Left colon (tissue), 2 donors: ENCODE measurements at regions not wholly inside any gene's neighbourhood (a gene's known extent, or its start where the extent isn't known, plus 50 kb on each side); places are given as distances from the start of the nearest gene placed in this dataset.
"Not testable (repeated sequence)": the region's sequence is repeated elsewhere in the genome, so short reads cannot be mapped to it uniquely, and the experiment has no call there.

Experiments used
- ATAC-seq: fragments of 200-7000 bp; cut with Tn5 transposase; one replicate; pipeline ENCODE4 v1.9.1; 2020; ENCODE audit warnings: mild to moderate bottlenecking, moderate library complexity
- DNase-seq, 2 donors: peaks; one replicate each; pipeline ENCODE4 v3.0.0-alpha.2; 2020
- intact Hi-C, 2 donors: fragments of 100-400 bp; cut with DNase I in 1 of 2; cut with micrococcal nuclease in 1 of 2; formaldehyde crosslinking; loops; one replicate each; pipeline versions ENCODE4 v1.11.2 to v1.14.0; 2022; cut with DNase I, micrococcal nuclease
- donor health status: DM: no; HTN: no; CAD: no.
- donor health status: DM: yes; HTN: yes; CAD: no.

DNA sequence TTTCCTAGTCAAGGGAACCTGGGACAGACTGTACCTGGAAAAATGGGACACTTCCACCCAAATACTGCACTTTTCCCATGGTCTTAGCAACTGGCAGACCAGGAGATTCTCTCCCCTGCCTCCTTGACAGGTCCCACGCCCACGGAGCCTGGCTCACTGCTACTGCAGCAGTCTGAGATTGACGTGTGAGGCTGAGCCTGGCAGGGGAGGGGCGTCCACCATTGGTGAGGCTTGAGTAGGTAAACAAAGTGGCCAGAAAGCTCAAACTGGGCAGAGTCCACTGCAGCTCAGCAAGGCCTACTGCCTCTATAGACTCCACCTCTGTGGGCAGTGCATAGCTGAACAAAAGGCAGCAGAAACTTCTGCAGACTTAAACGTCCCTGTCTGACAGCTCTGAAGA is 301.4 kb downstream of the SLITRK2 start:
- DNase-seq, ATAC-seq, intact Hi-C loops: not testable (repeated sequence)

DNA sequence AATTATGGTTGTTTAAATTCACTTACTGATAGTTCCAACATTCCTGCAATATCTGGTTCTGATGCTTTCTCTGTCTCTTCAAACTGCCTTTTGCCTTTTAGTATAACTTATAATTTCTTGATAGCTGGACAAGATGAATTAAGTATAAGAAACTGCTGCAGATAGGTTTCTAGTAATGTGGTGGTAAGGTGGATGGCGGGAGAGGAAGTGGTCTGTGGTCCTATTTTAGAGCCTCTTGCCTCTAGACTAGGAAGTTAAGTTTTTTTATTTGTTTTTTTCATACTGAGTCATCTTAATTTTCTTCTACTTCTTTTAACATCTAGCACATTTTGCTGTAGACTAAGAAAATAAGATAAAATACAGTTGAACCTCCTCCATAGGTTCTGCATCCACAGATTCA is 310.0 kb downstream of the SLITRK2 start:
- intact Hi-C loops = no loop called here
- ATAC-seq (no peak), DNase-seq (no peak)

DNA sequence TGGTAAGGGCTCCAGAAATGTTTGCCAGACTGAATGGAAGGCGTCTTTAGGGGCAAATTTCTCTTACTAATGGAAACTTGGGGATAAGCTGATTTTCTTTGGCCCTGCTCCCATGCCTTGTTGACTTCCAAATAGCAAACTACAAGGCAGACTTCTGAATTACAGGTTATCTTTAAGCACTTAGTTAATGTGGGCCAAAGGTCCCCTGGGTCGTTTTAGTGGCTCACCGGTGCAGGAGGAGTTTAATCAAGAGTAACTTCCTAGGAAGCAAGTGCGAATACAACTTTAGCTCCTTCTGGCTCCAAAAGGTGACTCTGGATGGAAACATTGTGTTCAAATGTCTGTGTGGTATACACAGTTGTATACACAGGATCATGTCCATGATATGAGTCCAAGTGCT is 323.6 kb downstream of the SLITRK2 start:
- intact Hi-C loops = no loop called here
- ATAC-seq (no peak), DNase-seq (no peak)

DNA sequence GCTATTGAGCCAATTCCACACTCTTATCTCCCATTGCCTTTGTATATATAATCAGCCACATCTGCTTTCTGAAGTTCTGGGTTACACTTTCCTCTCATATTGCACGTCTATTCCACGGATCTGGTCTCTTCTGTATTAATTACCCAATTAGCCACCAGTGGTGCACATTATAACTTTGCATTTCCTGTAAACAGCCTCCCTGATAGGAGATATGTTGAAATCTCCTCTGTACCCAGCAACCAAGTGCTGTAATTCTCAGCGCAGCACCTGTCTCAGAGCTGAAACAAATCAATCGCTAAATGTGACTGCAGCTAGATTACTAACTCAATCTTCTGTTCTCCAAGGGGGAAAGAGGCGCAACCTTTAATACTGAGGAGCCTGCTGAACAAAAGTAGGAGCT is 326.4 kb downstream of the SLITRK2 start:
- DNase-seq (no peak), ATAC-seq (no peak)
- intact Hi-C loops = no loop called here

DNA sequence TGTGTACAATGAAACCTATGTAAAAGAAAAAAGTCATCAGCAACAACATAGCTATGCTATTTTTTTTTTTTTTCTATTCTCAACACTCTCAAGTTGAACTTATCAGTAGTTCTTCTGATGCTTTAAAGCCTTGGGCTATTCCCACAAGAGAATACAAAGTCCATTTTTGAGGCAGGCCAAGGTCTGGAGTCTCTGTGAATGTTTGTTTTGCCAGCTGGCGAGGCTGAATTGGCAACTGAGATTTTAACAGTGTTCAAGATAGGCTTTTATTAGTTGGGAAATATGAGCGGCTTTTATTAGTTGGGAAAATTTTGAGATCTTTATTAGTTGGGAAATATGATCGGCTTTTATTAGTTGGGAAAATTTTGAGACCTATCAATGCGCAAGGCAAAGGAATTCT is 336.6 kb downstream of the SLITRK2 start:
- intact Hi-C loops = no loop called here
- ATAC-seq (peak; percentile 77), DNase-seq (no peak)

DNA sequence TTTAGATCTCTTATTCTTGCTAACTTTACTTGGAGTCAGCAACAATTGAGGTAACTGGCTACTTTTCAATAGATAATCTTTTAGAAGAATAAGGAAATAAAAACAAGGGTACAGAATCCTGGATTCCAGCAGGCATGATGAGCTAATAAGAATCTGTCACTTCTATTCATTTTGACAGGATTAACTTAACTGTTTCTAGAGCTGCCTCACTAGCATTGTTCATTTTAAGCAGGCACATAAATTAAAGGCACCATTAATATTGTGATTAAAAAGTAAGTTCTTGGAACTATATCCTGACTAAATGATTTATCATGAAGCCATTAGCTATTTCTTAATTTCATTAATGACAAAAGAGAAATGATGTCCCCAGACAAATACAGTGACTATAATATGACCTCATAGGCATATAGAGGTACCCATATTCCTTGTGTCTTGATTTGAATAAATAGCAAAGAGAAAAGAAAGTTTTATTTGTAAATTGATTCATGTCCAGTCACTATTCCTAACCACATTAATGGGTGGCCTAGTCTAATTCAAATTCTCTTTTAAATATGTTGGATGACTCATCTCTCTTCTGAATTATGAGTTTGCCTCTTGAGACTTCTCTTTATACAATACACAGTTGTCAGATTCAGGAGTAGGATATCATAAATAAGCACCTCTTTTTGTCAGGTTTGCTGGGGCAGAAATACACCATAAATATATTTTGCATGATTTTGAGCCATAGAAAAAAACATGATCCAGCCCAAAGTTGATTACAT is 343.0 kb downstream of the SLITRK2 start:
- DNase-seq (no peak), ATAC-seq (no peak)
- intact Hi-C loops = no loop called here

DNA sequence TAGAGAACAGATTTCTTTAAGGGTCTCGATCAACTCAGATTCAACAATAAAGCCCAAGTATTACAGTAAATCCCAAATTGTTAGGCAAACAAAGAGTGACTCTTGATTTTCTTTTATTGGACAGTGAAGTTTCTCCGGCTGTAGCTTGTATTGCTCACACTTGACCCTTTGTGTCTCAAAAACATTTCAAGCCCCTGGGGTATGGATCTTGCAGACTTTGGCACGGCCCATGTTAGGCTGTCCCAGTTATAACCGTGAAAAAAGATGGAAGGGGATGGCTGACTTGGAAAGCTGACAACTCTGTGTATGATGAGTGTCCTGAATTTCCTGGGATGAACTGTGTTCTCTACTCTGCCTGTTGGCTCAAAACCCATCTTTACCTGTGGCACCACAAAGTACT is 356.1 kb downstream of the SLITRK2 start:
- intact Hi-C loops = no loop called here
- no peak for ATAC-seq

DNA sequence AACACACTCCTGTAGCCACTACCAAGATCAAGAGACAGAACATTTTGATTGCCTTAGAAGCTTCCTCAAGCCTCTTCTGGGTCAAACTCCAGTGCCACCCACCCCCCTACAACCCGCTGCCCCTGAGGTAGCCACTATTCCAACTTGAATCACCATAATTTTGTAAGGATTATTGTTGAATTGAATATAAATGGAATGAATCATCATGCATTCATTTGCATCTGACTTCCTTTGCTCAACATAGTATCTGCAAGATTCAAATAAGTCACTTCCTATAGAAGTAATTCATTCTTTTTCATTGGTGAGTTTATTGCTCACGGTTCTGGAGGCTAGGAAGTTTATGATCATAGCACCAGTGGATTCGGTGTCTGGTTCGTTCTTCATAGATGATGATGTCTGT is 364.2 kb downstream of the SLITRK2 start:
- ATAC-seq (no peak), DNase-seq (no peak)
- intact Hi-C loops = no loop called here

More for the DNA sequence above, 356.1 kb downstream of the SLITRK2 start:
- DNase-seq = no peak

DNA sequence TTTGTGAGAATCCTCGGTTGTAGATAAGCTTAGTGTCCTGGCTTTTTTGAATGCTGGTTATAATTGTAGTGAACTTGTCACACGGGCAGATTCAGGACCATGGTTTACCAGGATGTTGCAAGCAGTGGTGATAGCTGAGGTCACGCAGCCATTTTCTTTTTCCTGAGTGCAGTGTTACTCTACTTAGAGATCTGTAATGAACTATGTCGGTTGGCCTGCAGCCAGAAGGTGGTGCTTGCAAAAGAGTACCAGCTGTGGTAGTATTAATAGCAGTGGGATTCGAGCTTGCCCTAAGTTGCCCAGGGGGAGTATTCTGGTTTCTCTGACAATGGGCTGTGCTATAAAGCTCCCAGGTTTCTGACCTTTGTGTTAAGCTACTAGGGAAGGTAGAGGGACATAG is 368.9 kb downstream of the SLITRK2 start:
- no peak for ATAC-seq
- intact Hi-C loops = no loop called here
- DNase-seq = no peak

DNA sequence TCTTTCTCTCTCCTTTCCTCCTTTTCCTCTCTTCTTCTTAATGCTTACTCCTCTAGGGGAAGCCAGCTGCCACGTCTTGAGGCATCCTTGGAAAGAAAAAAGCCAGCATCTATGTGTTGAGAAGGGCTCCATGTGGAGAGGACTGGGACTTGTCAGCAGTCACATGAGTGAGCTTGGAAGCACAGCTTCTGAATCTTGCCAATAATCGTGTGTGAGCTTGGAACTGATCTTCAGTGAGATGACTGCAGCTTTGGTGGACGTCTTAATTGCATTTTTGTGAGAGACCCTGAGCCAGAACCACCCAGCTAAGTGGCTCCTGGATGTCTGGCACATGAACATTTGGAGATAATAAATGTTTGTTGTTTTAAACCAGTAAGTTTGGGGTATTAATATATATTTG is 371.7 kb downstream of the SLITRK2 start:
- DNase-seq (no peak), ATAC-seq (no peak)
- intact Hi-C loops = no loop called here

DNA sequence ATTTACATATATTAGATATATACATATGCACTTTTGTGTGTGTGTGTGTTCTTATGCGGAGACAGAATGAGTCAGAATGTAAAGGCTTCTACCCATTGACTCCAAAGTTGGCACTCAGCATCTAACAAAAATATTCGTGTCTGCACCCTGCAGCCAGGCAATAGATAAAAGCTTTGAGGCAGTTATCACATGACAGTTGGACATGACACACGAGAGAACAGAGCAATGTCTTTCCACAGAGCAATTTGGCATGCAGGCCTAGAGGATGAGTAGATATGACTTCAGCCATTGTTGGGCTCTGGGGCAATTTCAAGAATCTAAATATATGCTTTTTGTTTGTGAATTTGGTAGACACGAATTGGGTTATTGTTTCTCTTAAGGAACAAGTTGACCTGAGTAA is 391.2 kb downstream of the SLITRK2 start:
- DNase-seq (no peak), ATAC-seq (no peak)
- intact Hi-C loops = no loop called here

DNA sequence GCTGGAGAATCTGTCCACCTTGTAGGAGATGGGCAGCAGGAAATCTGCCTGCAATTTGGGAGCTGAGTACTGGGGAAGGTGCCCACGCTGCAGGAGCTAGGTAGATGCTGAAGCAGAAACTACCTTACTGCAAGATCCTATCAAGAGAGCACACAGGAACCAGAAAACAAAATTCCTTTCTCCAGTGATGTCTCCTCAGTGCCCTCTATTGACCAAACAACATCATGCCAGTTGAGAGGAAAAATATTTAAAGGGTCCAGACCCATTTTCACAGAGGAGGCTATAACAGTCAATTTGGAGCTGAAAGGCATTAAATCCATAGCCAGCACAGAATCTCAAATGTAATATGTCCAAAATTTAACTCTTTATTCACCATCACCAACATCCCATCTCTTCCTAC is 406.8 kb downstream of the SLITRK2 start:
- ATAC-seq (no peak), DNase-seq (no peak)
- intact Hi-C loops = no loop called here

DNA sequence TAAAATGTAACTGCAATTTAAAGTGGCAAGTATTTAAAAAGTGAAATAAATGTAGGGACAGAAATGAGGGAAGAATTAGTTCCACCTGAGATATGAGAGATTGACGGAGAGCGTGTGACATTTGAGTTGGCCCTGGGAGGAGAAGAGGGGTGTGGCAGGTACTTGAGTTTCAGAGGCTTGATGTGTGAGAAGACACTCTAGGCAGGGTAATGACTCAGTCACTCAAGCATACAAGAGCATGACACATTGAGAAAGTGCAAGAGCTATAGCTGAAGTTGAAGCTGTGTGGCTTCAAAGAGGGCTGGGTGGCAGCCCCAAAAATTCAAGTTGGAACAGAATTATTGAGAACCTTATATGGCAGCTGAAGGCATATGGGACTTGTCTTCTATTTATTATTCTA is 420.5 kb downstream of the SLITRK2 start:
- DNase-seq = no peak
- ATAC-seq = no peak
- intact Hi-C loops = no loop called here

DNA sequence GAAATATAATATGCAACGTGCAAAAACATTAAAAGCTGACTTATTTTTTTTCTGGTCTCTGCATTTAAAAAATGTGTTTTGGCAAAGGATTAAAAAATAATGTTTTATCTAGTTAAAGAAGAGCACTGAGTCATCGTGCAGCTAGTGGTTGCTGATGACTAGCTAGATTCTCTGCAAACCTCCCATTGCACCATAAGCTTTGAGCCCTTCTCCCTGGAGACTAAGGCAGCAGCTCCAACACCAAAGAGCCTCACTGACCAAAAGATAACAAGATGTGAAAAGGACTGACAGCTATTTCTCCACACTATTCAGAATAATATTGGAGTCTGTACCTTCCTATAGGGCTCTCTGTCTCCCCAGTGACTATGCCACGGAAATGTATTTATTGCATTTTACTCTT is 424.3 kb downstream of the SLITRK2 start:
- DNase-seq (no peak), ATAC-seq (no peak)
- intact Hi-C loops = no loop called here

DNA sequence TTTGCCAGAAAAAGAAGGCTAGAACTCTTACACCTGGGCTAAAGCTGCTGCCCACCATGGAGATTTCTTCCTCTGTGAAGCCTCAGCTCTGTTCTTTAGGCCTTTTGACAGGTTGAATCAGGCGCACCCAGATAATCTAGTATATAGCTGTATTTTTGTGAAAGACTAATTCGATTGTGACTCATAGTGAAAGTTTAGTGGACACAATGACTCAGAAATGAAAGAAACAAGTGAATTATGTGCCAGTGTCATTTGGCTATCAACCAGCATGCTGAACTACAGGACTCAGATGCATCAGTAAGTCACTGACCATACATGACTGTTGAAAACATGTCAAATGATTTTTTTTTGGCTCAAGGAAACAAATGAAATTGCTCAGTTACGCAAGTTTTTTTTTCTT is 425.4 kb downstream of the SLITRK2 start:
- DNase-seq = no peak
- ATAC-seq = no peak
- intact Hi-C loops = no loop called here

DNA sequence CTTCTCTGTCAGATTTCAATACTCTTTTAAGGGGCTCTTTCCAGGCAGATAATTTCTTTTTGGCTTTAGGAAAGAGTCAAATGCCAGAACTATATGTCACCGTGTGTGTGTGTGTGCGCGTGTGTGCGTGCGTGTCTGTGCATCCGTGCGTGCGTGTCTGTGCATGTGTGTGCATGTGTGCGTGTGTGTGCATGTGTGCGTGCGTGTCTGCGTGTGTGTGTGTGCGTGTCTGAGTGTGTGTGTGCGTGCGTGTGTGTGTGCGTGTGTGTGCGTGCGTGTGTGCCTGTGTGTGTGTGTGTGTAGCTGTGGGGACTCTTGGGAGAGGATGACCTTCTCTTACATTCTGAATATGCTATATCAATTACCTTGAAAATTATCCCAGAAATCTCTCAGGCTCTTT is 441.6 kb downstream of the SLITRK2 start:
- intact Hi-C loops = no loop called here
- ATAC-seq = no peak
- no peak for DNase-seq

DNA sequence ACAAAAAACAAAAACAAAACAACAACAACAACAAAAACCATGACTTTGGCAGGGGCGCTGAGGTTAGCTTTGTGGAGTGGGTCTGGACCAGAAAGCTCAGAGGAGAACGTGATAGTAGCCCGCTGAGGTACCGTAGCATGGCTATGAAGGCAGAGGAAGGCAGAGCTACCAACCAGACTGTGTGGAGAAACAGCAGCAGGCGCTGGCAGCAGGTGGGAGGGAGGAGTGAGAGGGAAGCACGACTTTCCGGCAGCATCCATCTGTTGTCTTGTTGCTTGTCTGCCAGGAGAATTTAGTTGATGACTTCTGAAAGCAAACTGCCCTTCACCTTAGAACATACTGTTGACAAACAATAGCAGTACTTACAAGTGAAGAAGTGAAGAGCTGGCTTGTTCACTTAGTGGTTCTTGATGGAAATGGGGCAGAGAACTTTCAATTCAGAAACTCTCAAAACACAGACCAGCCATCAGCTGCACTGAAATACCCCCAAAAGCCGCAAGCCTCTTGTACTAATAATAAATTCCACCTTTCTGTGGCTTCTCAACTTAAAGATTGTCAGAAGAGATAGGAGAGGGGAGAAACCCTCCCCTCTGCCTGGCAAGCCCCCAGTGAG is 447.2 kb downstream of the SLITRK2 start:
- intact Hi-C loops = no loop called here
- no peak for ATAC-seq
- no peak for DNase-seq

DNA sequence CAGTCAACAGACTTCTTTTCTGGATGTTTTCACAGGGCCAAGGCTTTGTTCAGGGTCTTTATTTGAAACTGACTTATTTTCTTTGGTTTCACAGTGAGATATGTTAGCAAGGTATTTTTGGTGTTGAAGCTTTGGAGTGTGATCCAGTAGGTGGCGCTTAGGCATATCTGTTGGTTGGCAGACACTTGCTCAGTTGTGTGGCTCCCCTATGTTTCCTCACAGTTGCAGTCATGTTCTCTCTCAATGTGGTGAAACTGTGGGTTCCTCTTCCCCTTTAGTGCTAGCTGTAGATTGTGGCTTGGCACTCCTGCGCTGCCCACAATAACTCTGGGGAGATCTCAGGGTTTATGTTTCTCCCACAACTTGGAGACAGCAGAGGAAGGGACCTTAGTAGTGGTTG is 460.8 kb downstream of the SLITRK2 start:
- DNase-seq = no peak
- ATAC-seq = no peak
- intact Hi-C loops = no loop called here
